ENCODE measurements at regions not wholly inside any gene's neighbourhood (a gene's known extent, or its start where the extent isn't known, plus 50 kb on each side); places are given as distances from the start of the nearest gene placed in this dataset.
"Not testable (repeated sequence)": the region's sequence is repeated elsewhere in the genome, so short reads cannot be mapped to it uniquely, and the experiment has no call there.

DNA sequence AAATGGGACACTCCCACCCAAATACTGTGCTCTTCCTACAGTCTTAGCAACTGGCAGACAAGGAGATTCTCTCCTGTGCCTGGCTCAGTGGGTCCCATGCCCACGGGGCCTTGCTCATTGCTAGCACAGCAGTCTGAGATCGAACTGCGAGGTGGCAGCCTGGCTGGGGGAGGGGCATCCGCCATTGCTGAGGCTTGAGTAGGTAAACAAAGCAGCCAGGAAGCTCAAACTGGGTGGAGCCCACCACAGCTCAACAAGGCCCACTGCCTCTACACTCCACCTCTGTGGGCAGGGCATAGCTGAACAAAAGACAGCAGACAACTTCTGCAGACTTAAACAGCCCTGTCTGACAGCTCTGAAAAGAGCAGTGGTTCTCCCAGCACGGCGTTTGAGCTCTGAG, 174.8 kb downstream of the COL12A1 start:
- no CpG with 5 or more reads among the region's 6 CpGs for WGBS (ENCODE audit: extremely low coverage, insufficient coverage, insufficient read length)
- not testable (repeated sequence) for H3K4ac ChIP-seq (ENCODE audit: low read depth, low read length); H3K23ac ChIP-seq (ENCODE audit: low read length); H3K9ac ChIP-seq (ENCODE audit: low read length); H3K79me1 ChIP-seq (ENCODE audit: low read length); H3K4me1 ChIP-seq (ENCODE audit: control insufficient read depth in 1 of 2, insufficient read depth in 2 of 2, low read length in 2 of 2); H2BK5ac ChIP-seq (ENCODE audit: low read depth, low read length, poor library complexity); H3K27ac ChIP-seq (ENCODE audit: low read depth, low read length); H4K12ac ChIP-seq (ENCODE audit: low read depth, low read length); H3K18ac ChIP-seq (ENCODE audit: low read length); H3K79me2 ChIP-seq (ENCODE audit: control insufficient read depth, insufficient read depth, low read length, poor library complexity); H3K27me3 ChIP-seq (ENCODE audit: insufficient read depth, low read length); H3K4me3 ChIP-seq (ENCODE audit: low read depth, low read length); H2BK12ac ChIP-seq (ENCODE audit: low read length); H3K14ac ChIP-seq (ENCODE audit: low read length); H3K9me3 ChIP-seq (ENCODE audit: insufficient read depth, low read depth, low read length); H2BK120ac ChIP-seq (ENCODE audit: insufficient read depth, low read length, poor library complexity); H4K91ac ChIP-seq (ENCODE audit: low read depth, low read length); H3K4me2 ChIP-seq (ENCODE audit: low read length); H2AK5ac ChIP-seq (ENCODE audit: low read length); H2AFZ ChIP-seq (ENCODE audit: insufficient read depth, low read length, poor library complexity); H4K8ac ChIP-seq (ENCODE audit: low read depth, low read length); H3K36me3 ChIP-seq (ENCODE audit: control insufficient read depth in 1 of 2, insufficient read depth in 2 of 2, low read length in 2 of 2); DNase-seq

DNA sequence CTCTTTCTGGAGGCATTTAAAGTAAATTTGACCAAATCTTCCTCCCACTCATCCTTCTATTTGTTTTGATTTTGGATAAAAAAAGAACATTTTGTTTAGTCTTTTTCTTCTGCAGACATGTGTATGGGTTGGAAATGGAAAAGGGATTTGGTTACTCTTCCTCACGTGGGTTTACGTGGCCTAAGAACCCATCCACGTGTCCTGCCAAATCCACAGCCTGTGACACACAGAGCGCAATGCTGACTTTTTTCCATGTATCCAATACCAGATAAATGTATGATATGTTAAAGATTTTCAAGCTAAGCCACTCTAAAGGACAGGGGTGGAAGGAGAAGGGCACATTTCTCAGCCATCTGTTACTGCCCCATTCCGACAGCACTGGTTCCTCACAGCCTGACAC, 176.5 kb downstream of the COL12A1 start:
- no peak overlapping the region for H4K8ac ChIP-seq (ENCODE audit: low read depth, low read length)

GRCh38 chr6:75025371-75025770, 180.5 kb downstream of the COL12A1 start:
- no peaks in the 10 kb centered on the region for H3K9me3 ChIP-seq (ENCODE audit: insufficient read depth, low read depth, low read length)
- H2BK12ac ChIP-seq (ENCODE audit: low read length) = no peak overlapping the region
- no peak overlapping the region for H3K23ac ChIP-seq (ENCODE audit: low read length)
- no peak overlapping the region for H3K27ac ChIP-seq (ENCODE audit: low read depth, low read length)
- no peak for DNase-seq
- H3K4me1 ChIP-seq (ENCODE audit: control insufficient read depth in 1 of 2, insufficient read depth in 2 of 2, low read length in 2 of 2) = no peaks in the 10 kb centered on the region
- H2AFZ ChIP-seq (ENCODE audit: insufficient read depth, low read length, poor library complexity) = no peak overlapping the region
- H2AK5ac ChIP-seq (ENCODE audit: low read length) = no peak overlapping the region
- no peak overlapping the region for H4K91ac ChIP-seq (ENCODE audit: low read depth, low read length)
- WGBS (ENCODE audit: extremely low coverage, insufficient coverage, insufficient read length) = no CpG with 5 or more reads among the region's 2 CpGs
- H3K14ac ChIP-seq (ENCODE audit: low read length) = no peak overlapping the region
- no peak overlapping the region for H3K9ac ChIP-seq (ENCODE audit: low read length)
- H3K79me2 ChIP-seq (ENCODE audit: control insufficient read depth, insufficient read depth, low read length, poor library complexity) = no peaks in the 10 kb centered on the region
- no peak overlapping the region for H3K4ac ChIP-seq (ENCODE audit: low read depth, low read length)
- H3K18ac ChIP-seq (ENCODE audit: low read length) = no peak overlapping the region
- no peaks in the 10 kb centered on the region for H3K79me1 ChIP-seq (ENCODE audit: low read length)
- no peak overlapping the region for H3K4me3 ChIP-seq (ENCODE audit: low read depth, low read length)
- H2BK5ac ChIP-seq (ENCODE audit: low read depth, low read length, poor library complexity) = no peak overlapping the region
- no peaks in the 10 kb centered on the region for H3K27me3 ChIP-seq (ENCODE audit: insufficient read depth, low read length)
- H2BK120ac ChIP-seq (ENCODE audit: insufficient read depth, low read length, poor library complexity) = no peak overlapping the region
- H4K8ac ChIP-seq (ENCODE audit: low read depth, low read length) = no peak overlapping the region
- no peak overlapping the region for H4K12ac ChIP-seq (ENCODE audit: low read depth, low read length)
- H3K4me2 ChIP-seq (ENCODE audit: low read length) = no peak overlapping the region
- no peaks in the 10 kb centered on the region for H3K36me3 ChIP-seq (ENCODE audit: control insufficient read depth in 1 of 2, insufficient read depth in 2 of 2, low read length in 2 of 2)

More for the DNA sequence above, 176.5 kb downstream of the COL12A1 start:
- Histone ChIP-seq H3K27ac (ENCODE audit: low read depth, low read length) (no peak overlapping the region), H3K79me2 (ENCODE audit: control insufficient read depth, insufficient read depth, low read length, poor library complexity) (no peaks in the 10 kb centered on the region), H3K14ac (ENCODE audit: low read length) (no peak overlapping the region), H3K27me3 (ENCODE audit: insufficient read depth, low read length) (no peaks in the 10 kb centered on the region), H2AK5ac (ENCODE audit: low read length) (no peak overlapping the region), H3K4me1 (ENCODE audit: control insufficient read depth in 1 of 2, insufficient read depth in 2 of 2, low read length in 2 of 2) (no peaks in the 10 kb centered on the region), H4K91ac (ENCODE audit: low read depth, low read length) (no peak overlapping the region), H3K36me3 (ENCODE audit: control insufficient read depth in 1 of 2, insufficient read depth in 2 of 2, low read length in 2 of 2) (no peaks in the 10 kb centered on the region), H3K23ac (ENCODE audit: low read length) (no peak overlapping the region), H2BK5ac (ENCODE audit: low read depth, low read length, poor library complexity) (no peak overlapping the region), H3K4ac (ENCODE audit: low read depth, low read length) (no peak overlapping the region), H3K18ac (ENCODE audit: low read length) (no peak overlapping the region), H3K9ac (ENCODE audit: low read length) (no peak overlapping the region), H2BK12ac (ENCODE audit: low read length) (no peak overlapping the region), H3K9me3 (ENCODE audit: insufficient read depth, low read depth, low read length) (no peaks in the 10 kb centered on the region), H2BK120ac (ENCODE audit: insufficient read depth, low read length, poor library complexity) (no peak overlapping the region), H3K4me3 (ENCODE audit: low read depth, low read length) (no peak overlapping the region), H4K12ac (ENCODE audit: low read depth, low read length) (no peak overlapping the region), H2AFZ (ENCODE audit: insufficient read depth, low read length, poor library complexity) (no peak overlapping the region), H3K79me1 (ENCODE audit: low read length) (no peaks in the 10 kb centered on the region), H3K4me2 (ENCODE audit: low read length) (no peak overlapping the region)
- WGBS (ENCODE audit: extremely low coverage, insufficient coverage, insufficient read length) = no CpG with 5 or more reads among the region's 5 CpGs
- no peak for DNase-seq

DNA sequence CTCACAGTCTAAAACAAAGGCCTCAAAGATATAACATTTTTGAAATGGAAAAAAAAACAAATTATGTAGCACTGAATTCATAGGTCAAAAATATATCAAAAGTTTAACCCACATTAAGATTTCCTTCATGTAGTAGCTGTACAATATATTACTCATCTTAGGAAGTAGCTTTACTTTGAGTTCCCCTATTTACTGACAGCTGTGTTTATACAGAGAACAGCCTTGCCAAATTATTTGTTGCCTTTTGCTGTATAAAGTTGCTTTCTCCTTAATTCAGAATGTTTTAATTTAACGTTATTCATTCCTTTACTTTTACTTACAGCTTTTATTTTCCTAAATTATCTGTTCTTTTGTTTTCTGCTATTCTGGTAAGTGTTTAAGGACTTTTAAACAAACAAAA, 181.0 kb downstream of the COL12A1 start:
- no CpG with 5 or more reads among the region's 1 CpG for WGBS (ENCODE audit: extremely low coverage, insufficient coverage, insufficient read length)
- Histone ChIP-seq H2BK5ac (ENCODE audit: low read depth, low read length, poor library complexity) (no peak overlapping the region), H3K4me2 (ENCODE audit: low read length) (no peak overlapping the region), H3K79me2 (ENCODE audit: control insufficient read depth, insufficient read depth, low read length, poor library complexity) (no peaks in the 10 kb centered on the region), H3K9me3 (ENCODE audit: insufficient read depth, low read depth, low read length) (no peaks in the 10 kb centered on the region), H2AFZ (ENCODE audit: insufficient read depth, low read length, poor library complexity) (no peak overlapping the region), H2BK120ac (ENCODE audit: insufficient read depth, low read length, poor library complexity) (no peak overlapping the region), H3K79me1 (ENCODE audit: low read length) (no peaks in the 10 kb centered on the region), H2AK5ac (ENCODE audit: low read length) (no peak overlapping the region), H3K14ac (ENCODE audit: low read length) (no peak overlapping the region), H3K9ac (ENCODE audit: low read length) (no peak overlapping the region), H3K36me3 (ENCODE audit: control insufficient read depth in 1 of 2, insufficient read depth in 2 of 2, low read length in 2 of 2) (no peaks in the 10 kb centered on the region), H4K12ac (ENCODE audit: low read depth, low read length) (no peak overlapping the region), H3K27me3 (ENCODE audit: insufficient read depth, low read length) (no peaks in the 10 kb centered on the region), H3K23ac (ENCODE audit: low read length) (no peak overlapping the region), H3K18ac (ENCODE audit: low read length) (no peak overlapping the region), H4K8ac (ENCODE audit: low read depth, low read length) (no peak overlapping the region), H3K4ac (ENCODE audit: low read depth, low read length) (no peak overlapping the region), H3K4me1 (ENCODE audit: control insufficient read depth in 1 of 2, insufficient read depth in 2 of 2, low read length in 2 of 2) (no peaks in the 10 kb centered on the region), H2BK12ac (ENCODE audit: low read length) (no peak overlapping the region), H4K91ac (ENCODE audit: low read depth, low read length) (no peak overlapping the region), H3K4me3 (ENCODE audit: low read depth, low read length) (no peak overlapping the region), H3K27ac (ENCODE audit: low read depth, low read length) (no peak overlapping the region)
- no peak for DNase-seq

GRCh38 chr6:75023634-75024033, 182.2 kb downstream of the COL12A1 start:
- Histone ChIP-seq H3K4me1 (ENCODE audit: control insufficient read depth in 1 of 2, insufficient read depth in 2 of 2, low read length in 2 of 2) (no peaks in the 10 kb centered on the region), H2BK12ac (ENCODE audit: low read length) (no peak overlapping the region), H3K4me3 (ENCODE audit: low read depth, low read length) (no peak overlapping the region), H4K12ac (ENCODE audit: low read depth, low read length) (no peak overlapping the region), H3K79me1 (ENCODE audit: low read length) (no peaks in the 10 kb centered on the region), H3K79me2 (ENCODE audit: control insufficient read depth, insufficient read depth, low read length, poor library complexity) (no peaks in the 10 kb centered on the region), H3K14ac (ENCODE audit: low read length) (no peak overlapping the region), H3K4me2 (ENCODE audit: low read length) (no peak overlapping the region), H3K23ac (ENCODE audit: low read length) (no peak overlapping the region), H3K27me3 (ENCODE audit: insufficient read depth, low read length) (no peaks in the 10 kb centered on the region), H2BK120ac (ENCODE audit: insufficient read depth, low read length, poor library complexity) (no peak overlapping the region), H2BK5ac (ENCODE audit: low read depth, low read length, poor library complexity) (no peak overlapping the region), H4K8ac (ENCODE audit: low read depth, low read length) (no peak overlapping the region), H3K27ac (ENCODE audit: low read depth, low read length) (no peak overlapping the region), H2AFZ (ENCODE audit: insufficient read depth, low read length, poor library complexity) (no peak overlapping the region), H3K9me3 (ENCODE audit: insufficient read depth, low read depth, low read length) (no peaks in the 10 kb centered on the region), H2AK5ac (ENCODE audit: low read length) (no peak overlapping the region), H3K4ac (ENCODE audit: low read depth, low read length) (no peak overlapping the region), H4K91ac (ENCODE audit: low read depth, low read length) (no peak overlapping the region), H3K36me3 (ENCODE audit: control insufficient read depth in 1 of 2, insufficient read depth in 2 of 2, low read length in 2 of 2) (no peaks in the 10 kb centered on the region), H3K18ac (ENCODE audit: low read length) (no peak overlapping the region), H3K9ac (ENCODE audit: low read length) (no peak overlapping the region)
- no peak for DNase-seq
